Keratinocyte (primary cell): ENCODE measurements at regions not wholly inside any gene's neighbourhood (a gene's known extent, or its start where the extent isn't known, plus 50 kb on each side); places are given as distances from the start of the nearest gene placed in this dataset.

Experiments used
- DNase-seq: peaks from one replicate; pipeline ENCODE4 v3.0.0-alpha.2; 2011; ENCODE audit warnings: low read depth, missing footprints, low spot score
- FAIRE-seq: peaks from 2 replicates; lab custom pipeline; 2011; peaks lifted over from hg19 to GRCh38; lab: Jason Lieb, UNC
- H2AFZ ChIP-seq: 2 replicates; pipeline ENCODE4 v1.6.0; 2012; ENCODE audit warnings: low read length, control low read depth, inconsistent platforms; ENCODE audit not compliant: control insufficient read depth
- H3K27ac ChIP-seq: 2 replicates; pipeline ENCODE4 v1.5.1; 2011; ENCODE audit warnings: low read length; ENCODE audit not compliant: control insufficient read depth, insufficient read depth
- H3K27me3 ChIP-seq: 3 replicates; pipeline ENCODE4 v1.6.0; 2011; ENCODE audit warnings: low read length; ENCODE audit not compliant: control insufficient read depth, insufficient read depth; ENCODE audit errors: extremely low read depth
- H3K36me3 ChIP-seq, 2 experiments: 2 replicates in 1 of 2; 3 replicates in 1 of 2; pipeline ENCODE4 v1.5.1; 2011; ENCODE audit warnings: low read length in 2 of 2, mild to moderate bottlenecking in 1 of 2; ENCODE audit not compliant: control insufficient read depth in 2 of 2, insufficient read depth in 2 of 2; ENCODE audit errors: extremely low read depth in 1 of 2
- H3K4me1 ChIP-seq: 3 replicates; pipeline ENCODE4 v1.5.1; 2011; ENCODE audit warnings: low read length; ENCODE audit not compliant: control insufficient read depth, insufficient read depth; ENCODE audit errors: extremely low read depth
- H3K4me2 ChIP-seq: 3 replicates; pipeline ENCODE4 v1.6.0; 2011; ENCODE audit warnings: low read depth, low read length; ENCODE audit not compliant: control insufficient read depth, insufficient read depth; ENCODE audit errors: extremely low read depth
- H3K4me3 ChIP-seq, 3 experiments: fragments of 200-600 bp in 1 of 3; sonication (generic) in 1 of 3; 2 replicates in 2 of 3; 3 replicates in 1 of 3; pipeline ENCODE4 v1.5.1; 2011 to 2016; ENCODE audit warnings: low read length in 3 of 3, mild to moderate bottlenecking in 3 of 3, control low read depth in 2 of 3, inconsistent platforms in 1 of 3, low read depth in 1 of 3, mixed read lengths in 1 of 3, mixed run types in 1 of 3, moderate library complexity in 1 of 3; ENCODE audit not compliant: control insufficient read depth in 2 of 3, insufficient read depth in 2 of 3; ENCODE audit errors: extremely low read depth in 1 of 3
- H3K79me2 ChIP-seq: 2 replicates; pipeline ENCODE4 v1.6.0; 2012; ENCODE audit warnings: low read length; ENCODE audit not compliant: control insufficient read depth, insufficient read depth
- H3K9ac ChIP-seq: 3 replicates; pipeline ENCODE4 v1.6.0; 2011; ENCODE audit warnings: low read length; ENCODE audit not compliant: control insufficient read depth, insufficient read depth; ENCODE audit errors: extremely low read depth
- H3K9me1 ChIP-seq: 3 replicates; pipeline ENCODE4 v1.6.0; 2011; ENCODE audit warnings: low read length; ENCODE audit not compliant: control insufficient read depth, insufficient read depth; ENCODE audit errors: extremely low read depth
- H3K9me3 ChIP-seq: 2 replicates; pipeline ENCODE4 v1.5.1; 2012; ENCODE audit warnings: low read depth, low read length; ENCODE audit not compliant: control insufficient read depth
- H4K20me1 ChIP-seq: 3 replicates; pipeline ENCODE4 v1.6.0; 2011; ENCODE audit warnings: low read length; ENCODE audit not compliant: control insufficient read depth, insufficient read depth; ENCODE audit errors: extremely low read depth
- EZH2 ChIP-seq: IDR thresholded peaks from one replicate; pipeline ENCODE4 v1.6.1; 2012; ENCODE audit warnings: inconsistent platforms, mild to moderate bottlenecking, low read length, moderate library complexity
- dilution Hi-C: fragments of 300-500 bp; cut with MboI; formaldehyde crosslinking; loops from one replicate; pipeline ENCODE4 v1.7.0; 2020; ENCODE audit warnings: low sequenced_read_pairs; ENCODE audit not compliant: extremely low pct_ligation_motif_present
- TF ChIP-seq, protein P1 (sequence below), 3 experiments: IDR thresholded peaks in 1 of 3; conservative IDR thresholded peaks in 1 of 3; optimal IDR thresholded peaks in 1 of 3; 2 replicates in 2 of 3; 3 replicates in 1 of 3; pipeline versions ENCODE3 to v1.5.1; 2011; ENCODE audit warnings: low read length in 3 of 3, mild to moderate bottlenecking in 3 of 3, moderate library complexity in 2 of 3, control low read depth in 1 of 3, inconsistent platforms in 1 of 3; ENCODE audit not compliant: insufficient read depth in 2 of 3; ENCODE audit errors: extremely low read depth in 1 of 3

- no peaks in the 10 kb centered on the region for H3K9me1 ChIP-seq
- H3K4me1 ChIP-seq, result no peaks in the 10 kb centered on the region
- no peak overlapping the region for H3K27ac ChIP-seq
- H2AFZ ChIP-seq, result no peak overlapping the region
- no peak for FAIRE-seq
- H3K27me3 ChIP-seq, result no peaks in the 10 kb centered on the region
- H3K4me2 ChIP-seq, result no peak overlapping the region
- H3K36me3 ChIP-seq, result no peaks in the 10 kb centered on the region
- no peak for DNase-seq
- H3K9me3 ChIP-seq, result peaks cover 2% of the 10 kb centered on the region
- dilution Hi-C loops, result no loop called here
- no peaks in the 10 kb centered on the region for H4K20me1 ChIP-seq
- TF ChIP-seq, protein P1, sequence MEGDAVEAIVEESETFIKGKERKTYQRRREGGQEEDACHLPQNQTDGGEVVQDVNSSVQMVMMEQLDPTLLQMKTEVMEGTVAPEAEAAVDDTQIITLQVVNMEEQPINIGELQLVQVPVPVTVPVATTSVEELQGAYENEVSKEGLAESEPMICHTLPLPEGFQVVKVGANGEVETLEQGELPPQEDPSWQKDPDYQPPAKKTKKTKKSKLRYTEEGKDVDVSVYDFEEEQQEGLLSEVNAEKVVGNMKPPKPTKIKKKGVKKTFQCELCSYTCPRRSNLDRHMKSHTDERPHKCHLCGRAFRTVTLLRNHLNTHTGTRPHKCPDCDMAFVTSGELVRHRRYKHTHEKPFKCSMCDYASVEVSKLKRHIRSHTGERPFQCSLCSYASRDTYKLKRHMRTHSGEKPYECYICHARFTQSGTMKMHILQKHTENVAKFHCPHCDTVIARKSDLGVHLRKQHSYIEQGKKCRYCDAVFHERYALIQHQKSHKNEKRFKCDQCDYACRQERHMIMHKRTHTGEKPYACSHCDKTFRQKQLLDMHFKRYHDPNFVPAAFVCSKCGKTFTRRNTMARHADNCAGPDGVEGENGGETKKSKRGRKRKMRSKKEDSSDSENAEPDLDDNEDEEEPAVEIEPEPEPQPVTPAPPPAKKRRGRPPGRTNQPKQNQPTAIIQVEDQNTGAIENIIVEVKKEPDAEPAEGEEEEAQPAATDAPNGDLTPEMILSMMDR (optimal IDR thresholded peaks at IDR 0.05 in 1 of 3, IDR thresholded peaks at IDR 0.05 in 1 of 3, conservative IDR thresholded peaks at IDR 0.05 in 1 of 3; ENCODE audit: extremely low read depth in 1 of 3, insufficient read depth in 2 of 3, low read length in 3 of 3), result no peak
- no peak for TF ChIP-seq EZH2
- H3K9ac ChIP-seq, result no peak overlapping the region
- no peak overlapping the region for H3K4me3 ChIP-seq
- H3K79me2 ChIP-seq, result no peaks in the 10 kb centered on the region
Observed at GRCh38 chr4:115356176-115356575, 242.8 kb upstream of the NDST4 start.

DNA sequence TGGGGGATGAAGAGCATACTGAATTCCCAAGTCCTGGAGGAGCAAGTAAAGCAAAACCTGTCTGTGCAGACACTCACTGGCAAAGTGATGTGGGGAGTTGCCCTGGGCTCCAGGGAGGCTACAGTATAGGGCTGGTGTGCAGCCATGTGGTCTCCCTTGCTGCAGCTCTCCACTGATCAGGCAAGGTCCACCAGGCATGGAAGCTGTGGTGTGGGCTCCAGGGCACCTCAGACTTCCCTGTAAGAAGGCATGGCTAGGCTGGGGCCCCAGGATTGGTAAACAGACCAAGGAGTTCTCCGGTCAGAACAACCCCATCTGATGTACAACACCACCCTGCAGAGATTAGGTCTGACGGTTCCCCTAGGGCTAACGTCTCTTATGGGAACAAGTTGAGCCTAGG lies 241.9 kb upstream of the NDST4 start:
- Histone ChIP-seq H3K9me3 (peaks cover 2% of the 10 kb centered on the region), H4K20me1 (no peaks in the 10 kb centered on the region), H3K36me3 (no peaks in the 10 kb centered on the region), H2AFZ (no peak overlapping the region), H3K4me3 (no peak overlapping the region), H3K9me1 (no peaks in the 10 kb centered on the region), H3K9ac (no peak overlapping the region), H3K27me3 (no peaks in the 10 kb centered on the region), H3K79me2 (no peaks in the 10 kb centered on the region), H3K27ac (no peak overlapping the region), H3K4me1 (no peaks in the 10 kb centered on the region), H3K4me2 (no peak overlapping the region)
- DNase-seq (no peak), FAIRE-seq (no peak)
- dilution Hi-C loops, result no loop called here
- TF ChIP-seq, protein P1 (optimal IDR thresholded peaks at IDR 0.05 in 1 of 3, IDR thresholded peaks at IDR 0.05 in 1 of 3, conservative IDR thresholded peaks at IDR 0.05 in 1 of 3; ENCODE audit: extremely low read depth in 1 of 3, insufficient read depth in 2 of 3, low read length in 3 of 3), result no peak
- TF ChIP-seq EZH2, result no peak
